8988T (cell line): ENCODE measurements at regions not wholly inside any gene's neighbourhood (a gene's known extent, or its start where the extent isn't known, plus 50 kb on each side); places are given as distances from the start of the nearest gene placed in this dataset.
"Not testable (repeated sequence)": the region's sequence is repeated elsewhere in the genome, so short reads cannot be mapped to it uniquely, and the experiment has no call there.

ENCODE experiments used
- DNase-seq: peaks from one replicate; pipeline ENCODE4 v3.0.0; 2011

GRCh38 chr2:240191001-240191400 lies 50.5 kb upstream of the OTOS start:
- DNase-seq = no peak

DNA sequence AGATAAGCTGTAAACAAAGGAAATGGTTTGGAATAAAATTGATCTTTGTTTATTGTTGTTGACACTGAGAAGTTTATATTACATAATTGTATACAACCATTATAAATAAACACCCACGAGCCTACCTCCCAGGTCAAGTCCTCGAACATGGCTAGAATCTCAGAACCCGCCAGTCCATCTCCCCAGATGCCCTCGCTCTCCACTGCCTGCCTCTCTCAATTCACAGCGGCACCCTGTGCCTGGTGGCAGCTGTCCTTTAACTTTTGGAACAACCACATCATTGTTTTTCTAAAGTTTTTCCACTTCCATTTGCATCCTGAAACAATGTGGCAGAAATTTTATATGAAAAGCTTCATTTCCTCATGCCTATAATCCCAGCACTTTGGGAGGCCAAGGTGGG lies 52.2 kb upstream of the OTOS start:
- no peak for DNase-seq

DNA sequence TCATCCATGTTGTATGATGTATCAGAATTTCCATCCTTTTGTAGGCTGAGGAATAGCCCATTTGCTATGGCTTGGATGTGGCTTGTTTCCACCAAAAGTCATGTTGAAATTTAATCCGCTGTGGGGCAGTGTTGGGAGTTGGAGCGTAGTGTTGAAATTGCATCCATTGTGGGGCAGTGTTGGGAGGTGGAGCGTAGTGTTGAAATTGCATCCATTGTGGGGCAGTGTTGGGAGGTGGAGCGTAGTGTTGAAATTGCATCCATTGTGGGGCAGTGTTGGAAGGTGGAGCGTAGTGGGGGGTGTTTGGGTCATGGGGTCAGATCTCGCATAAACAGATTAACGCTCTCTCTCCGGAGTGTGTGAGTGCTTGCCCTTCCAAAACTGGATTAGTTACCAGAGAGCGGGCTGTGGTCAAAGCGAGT lies 53.9 kb upstream of the OTOS start:
- not testable (repeated sequence) for DNase-seq

- DNase-seq = no peak
Observed at GRCh38 chr2:240195316-240195861, 54.9 kb upstream of the OTOS start.

DNA sequence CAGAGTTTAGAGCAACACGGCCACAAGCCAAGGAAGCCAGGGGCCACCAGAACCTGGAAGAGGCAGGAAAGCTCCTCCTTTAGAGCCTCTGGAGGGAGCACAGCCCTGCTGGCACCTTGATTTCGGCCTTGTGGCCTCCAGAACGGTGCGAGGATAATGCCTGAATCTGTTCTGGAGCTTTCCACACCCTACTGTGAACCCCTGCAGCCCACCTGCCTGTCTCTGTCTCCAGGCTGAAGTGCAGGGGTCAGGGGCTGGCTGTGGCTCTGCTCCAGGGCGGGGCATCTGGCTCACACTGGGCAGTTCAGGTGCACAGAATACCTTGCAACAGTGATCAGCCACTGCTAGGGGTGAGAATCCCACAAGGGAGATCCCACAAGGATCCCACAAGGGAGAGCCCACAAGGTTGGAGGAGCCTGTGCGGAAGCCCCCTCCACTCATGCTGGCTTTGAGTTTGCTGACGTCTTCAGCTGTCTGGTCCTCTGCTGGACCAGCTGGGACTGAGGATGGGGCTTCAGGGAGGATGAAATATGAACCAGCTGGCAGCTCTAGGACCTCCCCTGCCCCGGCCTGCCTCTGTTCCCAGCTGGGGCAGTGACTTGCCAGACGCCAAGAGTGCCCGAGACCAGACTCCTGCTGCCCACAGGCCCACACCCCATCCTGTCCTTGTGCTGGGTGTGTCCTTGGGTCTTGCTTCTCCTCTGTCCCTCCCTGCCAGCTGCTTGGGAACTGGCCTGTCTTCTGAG lies 56.4 kb upstream of the OTOS start:
- DNase-seq = no peak

GRCh38 chr2:240197462-240198139 lies 57.1 kb upstream of the OTOS start:
- no peak for DNase-seq

- DNase-seq = no peak
Observed at GRCh38 chr2:240198226-240198625, 57.8 kb upstream of the OTOS start.

DNA sequence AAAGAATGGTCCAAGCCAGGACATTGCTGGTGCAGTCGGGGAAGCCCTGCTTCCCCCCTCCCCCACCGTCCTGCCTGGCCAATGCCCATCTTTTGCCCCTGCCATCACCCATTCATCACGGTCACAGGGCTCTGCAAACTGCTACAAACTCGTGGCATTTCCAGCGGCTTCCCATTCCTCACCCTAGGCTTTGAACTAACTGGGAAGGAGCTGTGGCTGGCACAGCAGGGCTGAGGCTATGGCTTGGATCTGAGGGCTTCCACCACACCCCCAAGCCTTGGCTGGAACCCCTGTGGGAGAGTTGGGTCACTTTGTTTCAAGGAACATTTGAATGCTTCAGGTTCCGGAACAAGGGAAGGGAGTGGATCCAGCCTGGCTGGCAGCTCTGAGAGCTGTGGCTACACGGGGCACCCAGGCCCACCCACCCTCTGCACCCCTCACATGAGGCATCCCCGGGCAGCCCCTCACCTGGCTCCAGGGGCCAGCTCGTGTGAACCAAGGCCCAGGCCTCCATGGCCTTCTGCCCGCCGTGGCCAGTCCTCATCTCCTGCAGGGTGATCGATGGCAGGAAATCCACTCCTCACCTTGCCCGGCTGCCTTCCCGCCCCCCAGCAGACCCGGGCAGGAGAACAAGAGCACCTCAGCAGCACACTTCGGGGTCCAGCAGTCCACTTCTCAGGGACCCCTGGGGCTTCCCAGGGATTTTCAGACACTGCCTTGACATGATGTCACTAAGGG lies 58.8 kb upstream of the OTOS start:
- DNase-seq = no peak

DNA sequence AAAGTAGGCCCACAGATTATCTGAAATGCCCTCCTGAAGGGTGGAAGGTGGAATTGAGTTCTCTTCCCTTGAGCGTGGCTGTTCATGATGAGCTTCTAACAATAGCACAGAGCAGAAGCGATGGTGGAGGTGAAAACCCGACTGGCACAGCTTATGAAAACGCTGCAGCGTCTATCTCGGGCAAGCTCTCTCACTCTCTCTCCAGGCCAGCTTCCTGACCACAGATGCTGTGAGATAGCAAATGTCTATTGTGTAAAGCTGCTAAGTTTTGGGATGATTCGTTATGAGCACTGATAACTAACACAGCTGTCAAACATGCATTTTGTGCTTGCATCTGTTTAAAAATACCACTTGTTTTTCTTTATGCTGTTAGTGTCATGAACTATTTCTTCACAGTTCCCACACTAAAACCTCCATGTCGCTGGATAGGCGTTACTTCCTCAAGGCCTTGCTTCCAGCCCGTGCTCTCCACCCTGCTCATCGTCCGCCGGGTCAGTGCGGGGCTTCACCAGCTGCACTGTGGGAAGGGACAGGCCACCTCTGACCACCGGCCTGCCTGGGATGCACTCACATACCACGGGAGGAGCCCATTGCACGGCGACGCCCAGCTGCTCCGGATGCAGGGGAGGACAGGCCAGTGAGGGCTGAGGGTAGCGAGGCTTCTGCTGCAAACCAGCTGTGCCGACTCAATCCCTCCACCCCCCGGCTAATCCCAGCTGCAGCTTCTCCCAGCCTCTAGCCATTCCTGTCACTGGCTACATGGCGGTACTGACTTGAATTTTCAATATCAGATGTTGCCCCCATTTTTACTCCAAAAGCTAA lies 60.0 kb upstream of the OTOS start:
- DNase-seq = no peak

DNA sequence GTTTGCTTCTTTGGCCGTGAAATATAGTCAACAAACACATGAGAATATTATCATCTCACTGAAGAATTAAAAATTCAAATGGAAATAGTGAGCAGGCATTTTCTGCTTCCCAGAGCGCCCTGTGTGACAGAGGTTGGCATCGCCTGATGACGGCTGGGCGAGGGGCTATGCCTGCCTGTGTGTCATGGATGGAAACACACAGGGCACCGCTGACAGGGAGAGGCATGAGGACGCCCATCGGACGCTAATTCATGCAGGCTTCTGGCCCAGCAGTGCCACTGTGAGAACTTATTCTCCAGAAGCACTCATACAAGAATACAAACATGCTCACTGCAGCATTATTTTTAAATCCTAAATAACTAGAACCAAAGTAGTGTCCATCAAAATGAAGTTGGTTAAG lies 61.4 kb upstream of the OTOS start:
- DNase-seq = no peak

GRCh38 chr2:240202586-240202985 lies 62.1 kb upstream of the OTOS start:
- DNase-seq = no peak

- no peak for DNase-seq
Observed at GRCh38 chr2:240203031-240203787, 62.8 kb upstream of the OTOS start.

GRCh38 chr2:240203788-240204270 lies 63.4 kb upstream of the OTOS start:
- no peak for DNase-seq

- DNase-seq = no peak
Observed at GRCh38 chr2:240204431-240205276, 64.2 kb upstream of the OTOS start.

DNA sequence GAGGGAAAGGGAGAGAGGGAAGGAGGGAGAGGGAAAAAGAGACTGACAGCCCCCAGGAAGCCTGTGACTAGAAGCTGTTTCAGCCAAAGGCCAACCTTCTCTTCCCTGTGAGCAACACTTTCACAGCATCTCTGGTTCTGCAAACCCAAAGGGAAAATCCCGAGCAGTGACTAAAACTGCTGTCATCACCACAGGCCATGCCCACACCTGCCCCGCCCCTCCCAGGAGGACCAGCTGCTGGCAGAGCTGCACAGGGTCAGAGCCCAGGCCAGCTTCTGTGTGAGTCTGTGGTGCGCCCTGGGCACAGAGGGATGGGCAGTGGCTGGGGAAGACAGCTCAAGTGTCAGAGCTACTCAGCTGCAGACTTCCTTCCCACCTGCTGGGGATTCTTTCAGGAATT lies 64.9 kb upstream of the OTOS start:
- peak; percentile 54 for DNase-seq

GRCh38 chr2:240205772-240206171 lies 65.3 kb upstream of the OTOS start:
- DNase-seq = no peak

GRCh38 chr2:240206630-240207029 lies 66.2 kb upstream of the OTOS start:
- no peak for DNase-seq

GRCh38 chr2:240207661-240208060 lies 67.2 kb upstream of the OTOS start:
- no peak for DNase-seq

GRCh38 chr2:240208096-240208495 lies 67.6 kb upstream of the OTOS start:
- no peak for DNase-seq

DNA sequence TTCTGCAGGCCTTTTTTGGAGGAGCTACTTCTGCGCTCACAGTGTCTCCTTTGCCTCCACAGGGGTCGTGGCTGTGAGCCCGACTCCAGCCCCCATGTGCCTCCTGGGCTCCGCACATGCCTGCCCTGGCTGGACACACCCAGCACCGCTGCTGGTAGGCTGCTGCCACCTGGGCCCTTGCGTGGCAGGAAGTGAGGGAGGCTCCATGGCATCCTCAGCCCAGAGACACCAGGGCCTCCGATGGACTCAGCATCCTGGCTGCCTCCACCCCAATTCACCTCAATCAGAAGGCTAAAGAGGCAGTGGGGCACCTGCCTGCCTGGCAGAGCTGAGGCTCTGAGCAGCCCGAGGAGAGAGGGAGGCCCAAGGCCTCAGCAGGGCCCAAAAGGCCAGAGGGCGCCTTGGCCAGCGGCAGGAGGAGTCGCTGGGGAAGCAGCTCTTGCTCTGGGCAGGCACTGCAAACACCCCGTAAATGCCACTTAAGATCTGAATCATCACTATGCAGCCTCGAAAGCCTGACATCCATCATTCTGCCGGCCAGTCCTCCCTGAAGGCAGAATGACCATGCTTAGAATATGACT lies 68.3 kb upstream of the OTOS start:
- no peak for DNase-seq
